NCI-H1092 treated with DMSO at 0.1 percent for 48 hours (cell line): ENCODE measurements at regions not wholly inside any gene's neighbourhood (a gene's known extent, or its start where the extent isn't known, plus 50 kb on each side); places are given as distances from the start of the nearest gene placed in this dataset.

ENCODE experiments used
- DNase-seq: peaks from one replicate; lab custom pipeline; 2025; lab: John Stamatoyannopoulos, UW

GRCh38 chr1:29664711-29665110 is 428.4 kb downstream of the PTPRU start:
- DNase-seq = no peak

DNA sequence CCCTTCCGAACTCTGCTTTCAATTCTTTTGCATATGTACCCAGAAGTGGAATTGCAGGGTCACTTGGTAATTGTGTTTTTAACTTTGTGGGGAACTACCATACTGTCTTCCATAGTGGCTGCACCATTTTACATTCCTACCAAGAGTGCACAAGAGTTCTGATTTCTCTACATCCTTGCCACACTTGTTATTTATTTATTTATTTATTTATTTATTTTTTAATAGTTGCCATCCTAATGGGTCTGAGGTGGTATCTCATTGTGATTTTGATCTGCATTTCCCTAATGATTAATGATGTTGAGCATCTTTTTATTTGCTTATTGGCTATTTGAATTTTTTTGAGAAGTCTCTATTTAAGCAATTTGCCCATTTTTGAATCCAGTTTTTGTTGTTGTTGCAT is 422.4 kb downstream of the PTPRU start:
- no peak for DNase-seq

- no peak for DNase-seq
Measured at GRCh38 chr1:29657816-29658215, 421.5 kb downstream of the PTPRU start.

DNA sequence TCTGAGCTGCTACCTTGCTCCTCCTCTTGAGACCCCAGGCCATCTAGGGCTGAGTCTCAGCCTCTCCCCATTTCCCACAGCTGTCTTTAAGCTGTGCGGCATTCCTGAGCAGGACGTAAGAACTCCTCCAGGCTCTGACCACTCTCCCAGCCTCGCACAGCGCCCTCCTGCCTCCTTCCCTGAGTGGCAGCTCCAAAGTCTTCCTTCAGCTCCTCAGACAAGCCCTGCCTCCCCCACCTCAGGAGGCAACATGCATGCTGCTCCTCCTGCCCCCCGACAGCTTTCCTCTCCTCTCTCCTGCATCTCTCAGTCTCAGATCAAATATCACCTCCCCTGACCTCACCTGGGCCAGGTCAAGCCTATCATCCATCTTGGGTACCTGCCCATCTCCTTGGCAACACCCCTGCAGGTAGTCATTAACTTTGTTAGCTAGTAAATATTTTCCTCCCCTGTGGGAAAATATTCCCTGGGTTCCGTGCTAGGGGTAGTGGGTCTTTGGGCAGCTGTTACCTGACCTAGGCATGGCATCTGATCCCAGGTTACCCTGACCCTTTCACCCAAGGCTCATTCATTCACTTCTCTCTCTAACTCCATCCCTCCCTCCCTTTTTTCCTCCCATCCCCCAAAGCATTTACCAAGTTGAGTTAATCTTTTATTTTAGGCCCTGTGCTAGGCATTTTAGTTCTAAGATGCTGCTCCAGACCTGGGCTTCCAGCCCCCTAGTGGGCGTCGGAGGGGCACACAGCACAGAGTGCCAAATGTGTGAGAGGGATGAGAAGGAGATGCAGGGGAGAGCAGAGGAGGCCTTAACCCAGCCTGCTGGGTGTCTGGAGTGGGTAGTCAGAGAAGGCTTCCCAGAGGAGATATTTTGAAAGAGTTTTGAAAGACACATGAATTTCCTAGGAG is 419.9 kb downstream of the PTPRU start:
- peak; percentile 8 for DNase-seq

GRCh38 chr1:29655145-29655544 is 418.8 kb downstream of the PTPRU start:
- DNase-seq = no peak

- no peak for DNase-seq
Measured at GRCh38 chr1:29653886-29654450, 417.6 kb downstream of the PTPRU start.

DNA sequence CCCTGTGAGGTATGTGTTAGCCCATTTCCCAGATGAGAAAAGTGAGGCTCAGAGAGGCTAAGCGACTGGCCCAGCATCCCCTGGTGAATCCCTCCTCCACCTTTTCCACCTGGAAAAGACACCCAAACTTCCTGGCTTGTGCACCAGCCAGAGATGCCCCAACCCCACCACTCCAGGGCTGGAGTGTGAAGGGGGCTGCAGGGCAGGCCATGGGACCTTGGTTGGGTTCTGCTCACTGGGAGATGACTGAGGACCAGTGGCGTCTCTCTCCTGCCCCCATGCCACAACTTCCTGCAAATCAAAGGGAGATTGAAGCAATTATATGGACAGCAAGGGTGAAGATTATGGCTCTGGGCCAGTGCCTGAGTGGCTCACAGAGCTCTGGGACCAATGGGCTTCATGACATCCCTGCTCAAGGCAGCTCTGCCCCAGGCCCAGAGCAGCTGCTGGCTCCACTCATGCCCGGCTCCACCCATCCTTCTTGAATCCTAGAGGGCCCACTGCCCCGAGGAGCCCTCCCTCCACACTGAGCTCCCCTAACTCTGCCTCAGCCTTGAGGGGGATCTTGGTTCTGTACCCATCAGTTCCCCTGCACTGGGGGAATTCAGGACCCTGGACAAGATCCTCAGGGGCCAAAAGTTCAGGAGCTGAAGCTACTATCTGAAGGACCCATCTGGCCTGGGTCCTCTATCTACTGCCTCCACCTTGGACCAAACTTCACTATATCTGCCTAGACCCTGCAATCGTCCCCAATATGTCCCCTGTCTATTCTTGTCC is 416.9 kb downstream of the PTPRU start:
- no peak for DNase-seq

GRCh38 chr1:29651684-29652665 is 415.7 kb downstream of the PTPRU start:
- DNase-seq = no peak

- no peak for DNase-seq
Measured at GRCh38 chr1:29651246-29651645, 414.9 kb downstream of the PTPRU start.

DNA sequence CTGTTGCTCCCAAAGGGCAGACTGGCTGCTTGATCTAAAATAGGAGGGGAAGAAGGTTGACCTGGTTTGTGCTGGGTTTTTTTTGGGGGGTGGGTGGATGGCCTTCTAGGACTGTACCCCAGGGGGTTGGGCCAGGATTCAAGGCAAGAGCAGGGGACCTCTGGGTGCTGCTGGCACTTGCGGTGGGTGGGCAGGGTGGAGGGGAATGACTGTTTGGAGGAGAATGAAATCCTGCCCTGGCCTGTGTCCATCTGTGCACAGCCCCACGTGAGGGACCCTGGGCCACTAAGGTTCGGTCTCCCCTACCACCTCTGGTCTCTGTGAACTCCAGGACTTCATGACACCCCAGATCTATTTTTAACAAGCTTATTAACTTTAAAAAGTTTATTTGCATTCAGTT is 414.2 kb downstream of the PTPRU start:
- DNase-seq = no peak

- no peak for DNase-seq
Measured at GRCh38 chr1:29650041-29650400, 413.7 kb downstream of the PTPRU start.

DNA sequence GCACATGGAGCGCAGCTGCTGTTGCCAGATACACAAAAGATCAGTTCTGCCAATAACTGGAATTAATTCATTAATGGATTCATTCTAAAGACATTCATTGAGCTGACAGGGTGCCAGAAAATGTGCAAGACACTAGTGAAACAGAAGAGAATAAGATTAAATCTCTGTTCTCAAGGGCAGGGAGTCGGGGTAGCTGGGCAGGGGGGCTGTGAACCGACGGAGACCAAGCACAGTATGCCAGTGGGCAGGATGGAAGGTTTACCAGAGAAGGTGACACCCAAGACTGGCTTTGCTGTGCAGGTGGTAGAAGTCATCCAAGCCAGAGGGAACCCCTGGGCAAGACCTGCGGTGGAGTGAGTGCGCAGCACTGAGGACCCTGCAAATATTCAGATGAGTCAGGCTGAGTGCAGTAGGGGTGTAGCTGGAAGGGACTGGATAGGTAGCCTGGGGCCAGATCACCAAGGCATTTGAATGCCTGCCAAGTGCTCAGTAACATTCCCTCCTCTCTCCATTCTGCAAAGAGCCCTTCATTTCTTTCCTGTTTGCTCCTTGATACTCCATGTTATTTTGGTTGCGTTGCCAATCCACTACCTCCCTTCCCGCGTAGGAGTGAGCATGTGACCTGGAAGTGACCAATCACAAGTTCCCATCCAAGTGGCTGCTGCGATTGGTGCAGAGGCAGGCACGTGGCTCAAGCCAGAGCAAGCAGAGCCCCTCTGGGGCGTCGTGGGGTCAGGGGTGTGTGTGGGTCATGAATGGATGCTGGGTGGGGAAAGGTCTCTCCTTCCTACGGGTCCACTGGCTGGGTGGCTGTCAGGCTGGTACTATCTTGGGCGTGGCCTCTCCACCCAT is 413.1 kb downstream of the PTPRU start:
- peak; percentile 34 for DNase-seq

GRCh38 chr1:29648798-29649188 is 412.5 kb downstream of the PTPRU start:
- no peak for DNase-seq

DNA sequence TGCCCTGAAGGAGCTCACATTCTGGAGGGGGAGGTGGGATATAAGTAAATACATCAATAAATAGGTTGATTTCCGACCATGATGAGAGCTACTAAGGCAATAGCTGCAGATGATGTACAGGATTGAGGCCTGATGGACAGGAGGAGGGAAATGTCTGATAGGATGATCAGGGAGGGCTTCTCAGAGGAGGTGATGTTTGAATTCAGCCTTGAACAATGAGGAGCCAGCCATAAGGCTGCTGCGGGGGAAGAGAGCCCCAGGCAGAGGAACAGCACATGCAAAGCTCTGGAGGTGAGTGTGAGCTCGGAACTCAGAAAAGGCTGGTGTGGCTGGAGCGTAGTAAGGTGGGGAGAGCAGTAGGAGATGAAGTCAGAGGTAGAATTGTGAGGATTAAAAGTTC is 411.7 kb downstream of the PTPRU start:
- DNase-seq = no peak

- DNase-seq = no peak
Measured at GRCh38 chr1:29647581-29647980, 411.3 kb downstream of the PTPRU start.

DNA sequence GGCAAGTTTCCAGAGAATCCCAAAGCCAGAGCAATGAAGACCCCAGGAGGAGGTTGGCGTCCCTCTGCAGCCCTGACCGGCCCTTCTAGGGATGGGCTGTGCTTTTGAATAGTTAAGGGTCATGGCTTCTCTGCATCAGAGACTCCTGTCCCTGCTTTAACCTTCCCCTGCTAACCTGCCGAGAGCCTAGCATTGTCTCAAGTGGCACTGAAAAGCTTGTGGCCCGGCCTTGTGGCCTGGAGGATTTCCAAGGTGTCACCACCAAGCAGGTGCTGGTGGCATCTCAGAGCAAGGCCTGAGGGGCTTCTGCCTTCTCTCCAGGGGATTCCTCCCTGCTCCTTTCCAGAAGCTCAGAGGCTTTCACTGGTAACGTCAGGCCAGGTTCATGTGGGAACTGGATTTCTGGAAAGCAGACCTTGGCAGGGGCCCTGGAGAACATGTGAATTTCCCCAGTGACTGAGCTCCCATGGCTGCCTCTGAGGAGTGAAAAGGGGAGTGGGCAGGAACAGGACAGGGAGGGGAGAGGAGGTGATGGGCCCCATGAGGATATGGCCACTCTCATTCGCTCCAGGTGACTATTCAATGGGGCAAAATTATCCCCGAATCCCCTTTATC is 409.9 kb downstream of the PTPRU start:
- DNase-seq = no peak

DNA sequence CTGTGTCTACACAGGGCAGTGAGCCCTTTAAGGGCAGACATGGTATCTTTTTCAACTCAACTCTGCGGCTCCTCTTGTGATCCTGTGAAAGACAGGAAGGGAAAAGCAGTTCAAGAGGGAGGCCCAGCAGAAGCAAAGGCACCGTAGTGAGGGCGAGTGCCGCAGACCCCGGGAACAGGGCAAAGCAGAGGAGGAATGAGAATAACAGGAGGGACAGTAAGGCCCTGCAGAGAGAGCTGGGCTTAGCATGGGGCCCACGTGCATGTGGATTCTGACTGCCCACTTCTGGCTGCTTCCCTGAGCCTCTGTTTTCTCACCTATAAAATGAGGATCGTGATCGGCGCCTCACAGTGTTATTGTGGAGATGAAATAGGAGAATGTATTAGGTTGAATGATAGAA is 409.3 kb downstream of the PTPRU start:
- no peak for DNase-seq

DNA sequence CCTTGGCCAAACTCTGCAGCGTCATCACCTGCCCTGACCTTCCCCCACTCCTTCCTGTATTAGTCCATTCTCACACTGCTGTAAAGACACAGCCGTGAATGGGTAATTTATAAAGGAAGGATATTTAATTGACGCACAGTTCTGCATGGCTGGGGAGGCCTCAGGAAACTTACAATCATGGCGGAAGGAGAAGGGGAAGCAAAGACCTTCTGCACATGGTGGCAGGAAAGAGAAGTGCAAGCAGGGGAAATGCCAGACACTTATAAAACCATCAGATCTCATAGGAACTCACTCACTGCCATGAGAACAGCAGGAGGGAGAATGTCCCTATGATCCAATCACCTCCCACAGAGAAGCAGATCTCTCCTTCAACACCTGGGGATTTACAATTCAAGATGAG is 408.5 kb downstream of the PTPRU start:
- no peak for DNase-seq

- DNase-seq = no peak
Measured at GRCh38 chr1:29643838-29644440, 407.6 kb downstream of the PTPRU start.

GRCh38 chr1:29643281-29643680 is 407.0 kb downstream of the PTPRU start:
- no peak for DNase-seq
